IMR-90 (cell line): ENCODE measurements at regions not wholly inside any gene's neighbourhood (a gene's known extent, or its start where the extent isn't known, plus 50 kb on each side); places are given as distances from the start of the nearest gene placed in this dataset.

Experiments
- ATAC-seq: fragments of 200-7000 bp; cut with Tn5 transposase; 2 replicates; pipeline ENCODE4 v1.9.1; 2020; ENCODE audit warnings: low read depth, mild to moderate bottlenecking, moderate library complexity
- BruUV-seq: library from RNA; stranded (reverse); fragments of 400-500 nt; replicated peaks from 2 replicates; lab custom pipeline; 2021; lab: Mats Ljungman, UMichigan
- CTCF ChIA-PET: fragments of 300-600 bp; formaldehyde crosslinking; extraction: SDS; loops from one replicate; lab custom pipeline; 2021; ENCODE audit warnings: antibody characterized with exemption; lab: Yijun Ruan, JAX
- POLR2A ChIA-PET: fragments of 300-600 bp; sonication (Branson Sonifier 250); formaldehyde crosslinking; loops from one replicate; lab custom pipeline; 2022; ENCODE audit warnings: antibody characterized with exemption; ENCODE audit not compliant: unreplicated experiment; lab: Charles Lee
- DNase-seq: peaks from one replicate; pipeline ENCODE4 v3.0.0; 2013
- H2AFZ ChIP-seq: replicated peaks from 2 replicates; pipeline ENCODE3; 2013; ENCODE audit warnings: low read length, mild to moderate bottlenecking; ENCODE audit not compliant: poor library complexity
- H2AK5ac ChIP-seq: 2 replicates; pipeline ENCODE4 v1.6.1; 2013; ENCODE audit warnings: low read depth, low read length, inconsistent platforms
- H2AK9ac ChIP-seq: replicated peaks from 2 replicates; pipeline ENCODE3; 2013; ENCODE audit warnings: mild to moderate bottlenecking, low read depth, low read length, moderate library complexity; ENCODE audit not compliant: poor library complexity
- H2BK120ac ChIP-seq: 2 replicates; pipeline ENCODE4 v1.6.1; 2013; ENCODE audit warnings: low read depth, low read length, inconsistent platforms
- H2BK15ac ChIP-seq: 3 replicates; pipeline ENCODE4 v1.6.1; 2013; ENCODE audit warnings: low read depth, low read length, inconsistent platforms
- H2BK20ac ChIP-seq: 2 replicates; pipeline ENCODE4 v1.6.1; 2013; ENCODE audit warnings: low read depth, mild to moderate bottlenecking, inconsistent platforms, low read length, moderate library complexity
- H2BK5ac ChIP-seq: 2 replicates; pipeline ENCODE4 v1.6.1; 2013; ENCODE audit warnings: mild to moderate bottlenecking, low read depth, low read length, inconsistent platforms; ENCODE audit not compliant: poor library complexity, severe bottlenecking
- H3K14ac ChIP-seq: replicated peaks from 2 replicates; pipeline ENCODE4 v1.6.1; 2013; ENCODE audit warnings: low read depth, low read length, inconsistent platforms
- H3K18ac ChIP-seq: 2 replicates; pipeline ENCODE4 v1.6.1; 2013; ENCODE audit warnings: low read depth, low read length, control low read depth
- H3K23ac ChIP-seq: 2 replicates; pipeline ENCODE4 v1.6.1; 2013; ENCODE audit warnings: low read depth, low read length, inconsistent platforms
- H3K27ac ChIP-seq: 2 replicates; pipeline ENCODE4 v1.5.1; 2013; ENCODE audit warnings: mild to moderate bottlenecking, control low read depth, low read length; ENCODE audit not compliant: insufficient read depth
- H3K27me3 ChIP-seq: 2 replicates; pipeline ENCODE4 v1.6.1; 2013; ENCODE audit warnings: low read length; ENCODE audit not compliant: control insufficient read depth, insufficient read depth
- H3K36me3 ChIP-seq: 2 replicates; pipeline ENCODE4 v1.6.1; 2013; ENCODE audit warnings: low read length, mixed read lengths; ENCODE audit not compliant: control insufficient read depth, insufficient read depth
- H3K4ac ChIP-seq: 2 replicates; pipeline ENCODE4 v1.6.1; 2013; ENCODE audit warnings: low read depth, low read length, inconsistent platforms
- H3K4me1 ChIP-seq: 2 replicates; pipeline ENCODE4 v1.6.1; 2013; ENCODE audit warnings: low read length, mixed read lengths; ENCODE audit not compliant: control insufficient read depth, insufficient read depth
- H3K4me2 ChIP-seq: 2 replicates; pipeline ENCODE4 v1.6.1; 2013; ENCODE audit warnings: low read depth, mild to moderate bottlenecking, control low read depth, low read length, moderate library complexity
- H3K4me3 ChIP-seq: 2 replicates; pipeline ENCODE4 v1.5.1; 2013; ENCODE audit warnings: low read depth, mild to moderate bottlenecking, control low read depth, low read length, moderate library complexity; ENCODE audit not compliant: insufficient read depth
- H3K56ac ChIP-seq: 2 replicates; pipeline ENCODE4 v1.6.1; 2013; ENCODE audit warnings: low read length, inconsistent platforms; ENCODE audit not compliant: insufficient read depth; ENCODE audit errors: extremely low read depth
- H3K79me1 ChIP-seq, 2 experiments: 2 replicates each; pipeline ENCODE4 v1.6.1; 2013; ENCODE audit warnings: low read length in 2 of 2, inconsistent platforms in 1 of 2, low read depth in 1 of 2
- H3K9ac ChIP-seq: 2 replicates; pipeline ENCODE4 v1.6.1; 2013; ENCODE audit warnings: low read depth, low read length, control low read depth
- H3K9me1 ChIP-seq: 2 replicates; pipeline ENCODE4 v1.6.1; 2013; ENCODE audit warnings: low read length, inconsistent platforms; ENCODE audit not compliant: insufficient read depth
- H3K9me3 ChIP-seq: 2 replicates; pipeline ENCODE4 v1.6.1; 2013; ENCODE audit warnings: low read length; ENCODE audit not compliant: control insufficient read depth, insufficient read depth
- H4K20me1 ChIP-seq: 2 replicates; pipeline ENCODE4 v1.6.1; 2013; ENCODE audit warnings: low read length, inconsistent platforms; ENCODE audit not compliant: insufficient read depth
- H4K5ac ChIP-seq: 2 replicates; pipeline ENCODE4 v1.6.1; 2013; ENCODE audit warnings: mild to moderate bottlenecking, low read depth, low read length, control low read depth
- H4K8ac ChIP-seq, 2 experiments: 2 replicates each; pipeline ENCODE4 v1.6.1; 2013; ENCODE audit warnings: low read depth in 2 of 2, low read length in 2 of 2, control low read depth in 1 of 2, inconsistent platforms in 1 of 2
- H4K91ac ChIP-seq: 2 replicates; pipeline ENCODE4 v1.6.1; 2013; ENCODE audit warnings: low read depth, low read length, inconsistent platforms; ENCODE audit not compliant: insufficient read depth
- BHLHE40 ChIP-seq: fragments of 150-350 bp; IDR thresholded peaks from 2 replicates; pipeline ENCODE4 v1.6.1; 2016; ENCODE audit warnings: mild to moderate bottlenecking, low read depth, low read length
- CEBPB ChIP-seq: IDR thresholded peaks from 2 replicates; pipeline ENCODE4 v1.6.1; 2012; ENCODE audit warnings: low read depth, low read length, improper control_type of control experiment
- CHD1 ChIP-seq: IDR thresholded peaks from 2 replicates; pipeline ENCODE4 v1.6.1; 2012; ENCODE audit warnings: low read depth, low read length, improper control_type of control experiment
- ELK1 ChIP-seq: fragments of 150-350 bp; IDR thresholded peaks from 2 replicates; pipeline ENCODE4 v1.6.1; 2016; ENCODE audit warnings: low read depth, mild to moderate bottlenecking, low read length, moderate library complexity, borderline replicate concordance
- FOS ChIP-seq: fragments of 150-350 bp; IDR thresholded peaks from 2 replicates; pipeline ENCODE4 v1.6.1; 2016; ENCODE audit warnings: low read depth, low read length
- MAFK ChIP-seq: IDR thresholded peaks from 2 replicates; pipeline ENCODE4 v1.6.1; 2012; ENCODE audit warnings: low read depth, low read length, improper control_type of control experiment
- MAZ ChIP-seq: IDR thresholded peaks from 2 replicates; pipeline ENCODE4 v1.6.1; 2012; ENCODE audit warnings: low read depth, mild to moderate bottlenecking, low read length, improper control_type of control experiment, moderate library complexity, borderline replicate concordance
- MXI1 ChIP-seq: IDR thresholded peaks from 2 replicates; pipeline ENCODE4 v1.6.1; 2012; ENCODE audit warnings: low read depth, mild to moderate bottlenecking, low read length, moderate library complexity, borderline replicate concordance
- NFE2L2 ChIP-seq: fragments of 150-350 bp; IDR thresholded peaks from 2 replicates; pipeline ENCODE4 v1.6.1; 2016; ENCODE audit warnings: low read depth, mild to moderate bottlenecking, low read length
- POLR2A ChIP-seq: IDR thresholded peaks from 2 replicates; pipeline ENCODE4 v1.6.1; 2012; ENCODE audit warnings: mild to moderate bottlenecking, low read depth, low read length
- RAD21 ChIP-seq: IDR thresholded peaks from 2 replicates; pipeline ENCODE4 v1.6.1; 2012; ENCODE audit warnings: low read length, improper control_type of control experiment
- RCOR1 ChIP-seq: IDR thresholded peaks from 2 replicates; pipeline ENCODE4 v1.6.1; 2012; ENCODE audit warnings: mild to moderate bottlenecking, low read length, improper control_type of control experiment; ENCODE audit not compliant: insufficient replicate concordance
- RFX5 ChIP-seq: IDR thresholded peaks from 2 replicates; pipeline ENCODE4 v1.8.0; 2012; ENCODE audit warnings: low read depth, mild to moderate bottlenecking, low read length, moderate library complexity
- SMC3 ChIP-seq: fragments of 150-350 bp; IDR thresholded peaks from 2 replicates; pipeline ENCODE4 v1.6.1; 2016; ENCODE audit warnings: low read depth, mild to moderate bottlenecking, antibody characterized with exemption, low read length, moderate library complexity
- WGBS, 2 experiments: methylation state at CpG; one replicate each; pipeline versions ENCODE4 v1.1.5 to v1.1.7; 2013; ENCODE audit warnings: missing lambda C conversion rate in 2 of 2; ENCODE audit not compliant: insufficient read length in 1 of 2; ENCODE audit errors: extremely low coverage in 2 of 2; 5-methylcytosine and 5-hydroxymethylcytosine counted together
- dilution Hi-C: fragments of 300-500 bp; cut with HindIII; formaldehyde crosslinking; loops from one replicate; pipeline ENCODE4 v1.14.3; 2018; ENCODE audit warnings: low sequenced_read_pairs; ENCODE audit not compliant: unreplicated experiment
- in situ Hi-C: fragments of 300-500 bp; cut with MboI; formaldehyde crosslinking; loops from 3 replicates; pipeline ENCODE4 v1.14.3; 2019; ENCODE audit warnings: low sequenced_read_pairs, inconsistent platforms, mixed read lengths
- intact Hi-C: fragments of 100-400 bp; cut with micrococcal nuclease; formaldehyde crosslinking; loops from 2 replicates; pipeline ENCODE4 v1.10.0; 2022
- TF ChIP-seq, protein P1 (sequence below): conservative IDR thresholded peaks from 2 replicates; pipeline ENCODE4 v1.5.1; 2012; ENCODE audit warnings: mild to moderate bottlenecking, low read depth, low read length, improper control_type of control experiment
- TF ChIP-seq, protein P2 (sequence below): fragments of 150-350 bp; IDR thresholded peaks from 2 replicates; pipeline ENCODE4 v1.6.1; 2017; ENCODE audit warnings: mild to moderate bottlenecking, antibody characterized with exemption, low read length, low read depth

DNA sequence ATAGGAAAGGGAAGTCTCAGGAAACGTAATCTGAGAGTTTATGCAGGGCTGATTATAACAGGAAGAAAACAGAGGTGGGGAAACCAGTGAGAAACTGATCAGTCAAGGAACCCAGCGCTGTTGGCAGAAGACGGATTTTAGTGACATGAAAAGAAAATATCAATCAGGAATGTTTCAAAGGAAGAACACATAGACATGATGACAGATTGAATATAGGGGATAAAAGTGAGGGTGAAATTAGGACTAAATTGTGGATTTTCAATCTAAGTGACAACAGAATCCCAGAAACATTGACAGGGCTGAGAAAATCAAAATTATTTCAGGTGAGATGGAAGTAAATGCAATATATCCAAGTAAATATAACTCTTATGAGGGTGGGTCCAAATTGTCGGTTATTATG lies 199.8 kb upstream of the CCDC150 start:
- no peaks in the 10 kb centered on the region for H3K4me1 ChIP-seq
- in situ Hi-C loops = loop anchor here (25.0 kb wide), 1 partner anchor 352 kb away; no protein-coding TSS in a partner anchor
- H3K36me3 ChIP-seq = no peaks in the 10 kb centered on the region
- H2BK120ac ChIP-seq = no peak overlapping the region
- no peak overlapping the region for H2BK15ac ChIP-seq
- H2BK5ac ChIP-seq = no peak overlapping the region
- H3K4ac ChIP-seq = no peak overlapping the region
- TF ChIP-seq, protein P1, sequence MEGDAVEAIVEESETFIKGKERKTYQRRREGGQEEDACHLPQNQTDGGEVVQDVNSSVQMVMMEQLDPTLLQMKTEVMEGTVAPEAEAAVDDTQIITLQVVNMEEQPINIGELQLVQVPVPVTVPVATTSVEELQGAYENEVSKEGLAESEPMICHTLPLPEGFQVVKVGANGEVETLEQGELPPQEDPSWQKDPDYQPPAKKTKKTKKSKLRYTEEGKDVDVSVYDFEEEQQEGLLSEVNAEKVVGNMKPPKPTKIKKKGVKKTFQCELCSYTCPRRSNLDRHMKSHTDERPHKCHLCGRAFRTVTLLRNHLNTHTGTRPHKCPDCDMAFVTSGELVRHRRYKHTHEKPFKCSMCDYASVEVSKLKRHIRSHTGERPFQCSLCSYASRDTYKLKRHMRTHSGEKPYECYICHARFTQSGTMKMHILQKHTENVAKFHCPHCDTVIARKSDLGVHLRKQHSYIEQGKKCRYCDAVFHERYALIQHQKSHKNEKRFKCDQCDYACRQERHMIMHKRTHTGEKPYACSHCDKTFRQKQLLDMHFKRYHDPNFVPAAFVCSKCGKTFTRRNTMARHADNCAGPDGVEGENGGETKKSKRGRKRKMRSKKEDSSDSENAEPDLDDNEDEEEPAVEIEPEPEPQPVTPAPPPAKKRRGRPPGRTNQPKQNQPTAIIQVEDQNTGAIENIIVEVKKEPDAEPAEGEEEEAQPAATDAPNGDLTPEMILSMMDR = no peak
- TF ChIP-seq RFX5 = no peak
- no peak for TF ChIP-seq FOS
- no peak for TF ChIP-seq MAFK
- no peak for TF ChIP-seq RAD21
- TF ChIP-seq MAZ = no peak
- TF ChIP-seq, protein P2, sequence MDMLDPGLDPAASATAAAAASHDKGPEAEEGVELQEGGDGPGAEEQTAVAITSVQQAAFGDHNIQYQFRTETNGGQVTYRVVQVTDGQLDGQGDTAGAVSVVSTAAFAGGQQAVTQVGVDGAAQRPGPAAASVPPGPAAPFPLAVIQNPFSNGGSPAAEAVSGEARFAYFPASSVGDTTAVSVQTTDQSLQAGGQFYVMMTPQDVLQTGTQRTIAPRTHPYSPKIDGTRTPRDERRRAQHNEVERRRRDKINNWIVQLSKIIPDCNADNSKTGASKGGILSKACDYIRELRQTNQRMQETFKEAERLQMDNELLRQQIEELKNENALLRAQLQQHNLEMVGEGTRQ = no peak
- no peak for TF ChIP-seq MXI1
- no peak for TF ChIP-seq NFE2L2
- TF ChIP-seq CHD1 = no peak
- no peak for TF ChIP-seq BHLHE40
- TF ChIP-seq ELK1 = no peak
- TF ChIP-seq POLR2A = no peak
- TF ChIP-seq RCOR1 = no peak
- no peak for TF ChIP-seq CEBPB
- no peak for TF ChIP-seq SMC3
- H3K27ac ChIP-seq = no peak overlapping the region
- ChIA-PET POLR2A (no interaction called here), CTCF (no interaction called here)
- intact Hi-C loops = no loop called here
- 80% methylated on average over 1 of the region's 4 CpGs; no CpG with 5 or more reads in 1 of the 2 experiments for WGBS, 2 experiments
- no peak for DNase-seq
- no peak overlapping the region for H3K9ac ChIP-seq
- no peak overlapping the region for H3K14ac ChIP-seq
- H3K9me1 ChIP-seq = no peaks in the 10 kb centered on the region
- H2AFZ ChIP-seq = no peak overlapping the region
- no peak overlapping the region for H4K5ac ChIP-seq
- no peak overlapping the region for H4K91ac ChIP-seq
- no peak overlapping the region for H3K4me3 ChIP-seq
- H4K8ac ChIP-seq = no peak overlapping the region
- no peak for ATAC-seq
- no peak overlapping the region for H2AK9ac ChIP-seq
- no TSS peak for BruUV-seq
- no peak overlapping the region for H3K4me2 ChIP-seq
- H3K27me3 ChIP-seq = no peaks in the 10 kb centered on the region
- H3K23ac ChIP-seq = no peak overlapping the region
- H3K56ac ChIP-seq = no peak overlapping the region
- no peak overlapping the region for H3K18ac ChIP-seq
- H4K20me1 ChIP-seq = no peaks in the 10 kb centered on the region
- H2AK5ac ChIP-seq = no peak overlapping the region
- H3K9me3 ChIP-seq = no peaks in the 10 kb centered on the region
- H2BK20ac ChIP-seq = no peak overlapping the region
- no peaks in the 10 kb centered on the region for H3K79me1 ChIP-seq
- dilution Hi-C loops = no loop called here
